ENCODE measurements at regions not wholly inside any gene's neighbourhood (a gene's known extent, or its start where the extent isn't known, plus 50 kb on each side); places are given as distances from the start of the nearest gene placed in this dataset.

DNA sequence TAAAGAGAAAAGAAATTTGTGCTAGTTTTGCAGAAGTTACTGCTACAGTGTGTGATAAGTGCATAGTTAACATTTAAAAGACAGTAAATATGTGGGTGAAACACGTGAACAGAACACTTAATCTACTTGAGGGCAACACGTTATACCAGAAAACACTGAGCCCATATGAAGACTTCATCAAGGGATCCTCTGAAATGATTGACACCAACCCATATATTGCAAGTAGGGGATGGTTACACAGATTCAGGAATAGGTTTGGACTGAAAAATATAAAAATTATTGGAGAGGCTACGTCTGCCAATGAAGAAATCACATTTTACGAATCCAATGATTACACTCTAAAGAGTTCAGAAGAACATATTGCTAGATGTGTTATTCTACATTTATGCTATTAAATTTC is 185.6 kb downstream of the GPX5 start:
- no peak overlapping the region for H2BK12ac ChIP-seq (ENCODE audit: low read length)
- H3K4me2 ChIP-seq (ENCODE audit: low read length): no peak overlapping the region
- H3K23ac ChIP-seq (ENCODE audit: low read length): no peak overlapping the region
- H4K12ac ChIP-seq (ENCODE audit: low read depth, low read length): no peak overlapping the region
- no peaks in the 10 kb centered on the region for H3K79me1 ChIP-seq (ENCODE audit: low read length)
- H3K14ac ChIP-seq (ENCODE audit: low read length): no peak overlapping the region
- H3K4ac ChIP-seq (ENCODE audit: low read depth, low read length): no peak overlapping the region
- H2AFZ ChIP-seq (ENCODE audit: insufficient read depth, low read length, poor library complexity): no peak overlapping the region
- no peaks in the 10 kb centered on the region for H3K79me2 ChIP-seq (ENCODE audit: control insufficient read depth, insufficient read depth, low read length, poor library complexity)
- DNase-seq: no peak
- no peak overlapping the region for H2BK120ac ChIP-seq (ENCODE audit: insufficient read depth, low read length, poor library complexity)
- no CpG with 5 or more reads among the region's 4 CpGs for WGBS (ENCODE audit: extremely low coverage, insufficient coverage, insufficient read length)
- no peak overlapping the region for H2BK5ac ChIP-seq (ENCODE audit: low read depth, low read length, poor library complexity)
- no peak overlapping the region for H4K91ac ChIP-seq (ENCODE audit: low read depth, low read length)
- H3K18ac ChIP-seq (ENCODE audit: low read length): no peak overlapping the region
- no peak overlapping the region for H3K4me3 ChIP-seq (ENCODE audit: low read depth, low read length)
- no peaks in the 10 kb centered on the region for H3K27me3 ChIP-seq (ENCODE audit: insufficient read depth, low read length)
- no peak overlapping the region for H3K9ac ChIP-seq (ENCODE audit: low read length)
- peaks cover 2% of the 10 kb centered on the region for H3K9me3 ChIP-seq (ENCODE audit: insufficient read depth, low read depth, low read length)
- H4K8ac ChIP-seq (ENCODE audit: low read depth, low read length): no peak overlapping the region
- no peaks in the 10 kb centered on the region for H3K36me3 ChIP-seq (ENCODE audit: control insufficient read depth in 1 of 2, insufficient read depth in 2 of 2, low read length in 2 of 2)
- no peak overlapping the region for H3K27ac ChIP-seq (ENCODE audit: low read depth, low read length)
- H3K4me1 ChIP-seq (ENCODE audit: control insufficient read depth in 1 of 2, insufficient read depth in 2 of 2, low read length in 2 of 2): peaks cover 0 to 2% of the 10 kb centered on the region in 2 experiments
- H2AK5ac ChIP-seq (ENCODE audit: low read length): no peak overlapping the region

- Histone ChIP-seq H2AK5ac (ENCODE audit: low read length) (no peak overlapping the region), H2BK120ac (ENCODE audit: insufficient read depth, low read length, poor library complexity) (no peak overlapping the region), H3K9me3 (ENCODE audit: insufficient read depth, low read depth, low read length) (peaks cover 2% of the 10 kb centered on the region), H3K27ac (ENCODE audit: low read depth, low read length) (no peak overlapping the region), H3K18ac (ENCODE audit: low read length) (no peak overlapping the region), H3K4me1 (ENCODE audit: control insufficient read depth in 1 of 2, insufficient read depth in 2 of 2, low read length in 2 of 2) (peaks cover 0 to 2% of the 10 kb centered on the region in 2 experiments), H2AFZ (ENCODE audit: insufficient read depth, low read length, poor library complexity) (no peak overlapping the region), H3K79me2 (ENCODE audit: control insufficient read depth, insufficient read depth, low read length, poor library complexity) (no peaks in the 10 kb centered on the region), H4K8ac (ENCODE audit: low read depth, low read length) (no peak overlapping the region), H3K23ac (ENCODE audit: low read length) (no peak overlapping the region), H3K36me3 (ENCODE audit: control insufficient read depth in 1 of 2, insufficient read depth in 2 of 2, low read length in 2 of 2) (no peaks in the 10 kb centered on the region), H3K79me1 (ENCODE audit: low read length) (no peaks in the 10 kb centered on the region), H3K14ac (ENCODE audit: low read length) (no peak overlapping the region), H2BK12ac (ENCODE audit: low read length) (no peak overlapping the region), H4K91ac (ENCODE audit: low read depth, low read length) (no peak overlapping the region), H4K12ac (ENCODE audit: low read depth, low read length) (no peak overlapping the region), H3K4ac (ENCODE audit: low read depth, low read length) (no peak overlapping the region), H3K4me3 (ENCODE audit: low read depth, low read length) (no peak overlapping the region), H3K27me3 (ENCODE audit: insufficient read depth, low read length) (no peaks in the 10 kb centered on the region), H3K9ac (ENCODE audit: low read length) (no peak overlapping the region), H2BK5ac (ENCODE audit: low read depth, low read length, poor library complexity) (no peak overlapping the region), H3K4me2 (ENCODE audit: low read length) (no peak overlapping the region)
- no CpG with 5 or more reads among the region's 5 CpGs for WGBS (ENCODE audit: extremely low coverage, insufficient coverage, insufficient read length)
- peak; percentile 6 to 40 for DNase-seq
Observed at GRCh38 chr6:28711788-28712341, 186.2 kb downstream of the GPX5 start.

DNA sequence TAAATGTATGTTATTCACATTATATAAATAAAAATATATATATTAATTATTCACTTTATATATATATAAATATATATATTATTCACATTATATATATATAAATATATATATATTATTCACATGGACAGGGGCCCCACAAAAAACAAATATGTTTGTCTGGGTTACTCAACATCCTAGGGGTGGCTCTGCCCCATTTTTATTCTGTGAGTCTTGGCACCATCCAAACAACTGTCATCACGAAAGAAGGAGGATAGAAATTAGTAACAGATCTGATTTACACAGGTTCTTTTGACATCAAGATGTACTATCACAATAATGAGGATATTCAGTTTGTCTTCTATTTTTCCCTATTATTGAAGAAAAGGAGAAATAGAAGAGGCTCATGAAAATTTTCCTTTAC is 187.3 kb downstream of the GPX5 start:
- H3K23ac ChIP-seq (ENCODE audit: low read length): no peak overlapping the region
- no peak overlapping the region for H2AFZ ChIP-seq (ENCODE audit: insufficient read depth, low read length, poor library complexity)
- no CpG with 5 or more reads among the region's 1 CpG for WGBS (ENCODE audit: extremely low coverage, insufficient coverage, insufficient read length)

GRCh38 chr6:28719275-28719940 is 193.7 kb downstream of the GPX5 start:
- Histone ChIP-seq H3K4me3 (ENCODE audit: low read depth, low read length) (no peak overlapping the region), H2AFZ (ENCODE audit: insufficient read depth, low read length, poor library complexity) (no peak overlapping the region), H2BK12ac (ENCODE audit: low read length) (no peak overlapping the region), H3K79me2 (ENCODE audit: control insufficient read depth, insufficient read depth, low read length, poor library complexity) (no peaks in the 10 kb centered on the region), H3K18ac (ENCODE audit: low read length) (no peak overlapping the region), H4K8ac (ENCODE audit: low read depth, low read length) (no peak overlapping the region), H4K91ac (ENCODE audit: low read depth, low read length) (no peak overlapping the region), H2BK120ac (ENCODE audit: insufficient read depth, low read length, poor library complexity) (no peak overlapping the region), H2AK5ac (ENCODE audit: low read length) (no peak overlapping the region), H3K9me3 (ENCODE audit: insufficient read depth, low read depth, low read length) (no peaks in the 10 kb centered on the region), H2BK5ac (ENCODE audit: low read depth, low read length, poor library complexity) (no peak overlapping the region), H3K9ac (ENCODE audit: low read length) (no peak overlapping the region), H3K4me2 (ENCODE audit: low read length) (no peak overlapping the region), H3K36me3 (ENCODE audit: control insufficient read depth in 1 of 2, insufficient read depth in 2 of 2, low read length in 2 of 2) (no peaks in the 10 kb centered on the region), H3K23ac (ENCODE audit: low read length) (no peak overlapping the region), H3K79me1 (ENCODE audit: low read length) (no peaks in the 10 kb centered on the region), H3K4ac (ENCODE audit: low read depth, low read length) (no peak overlapping the region), H4K12ac (ENCODE audit: low read depth, low read length) (no peak overlapping the region), H3K27me3 (ENCODE audit: insufficient read depth, low read length) (no peaks in the 10 kb centered on the region), H3K4me1 (ENCODE audit: control insufficient read depth in 1 of 2, insufficient read depth in 2 of 2, low read length in 2 of 2) (no peaks in the 10 kb centered on the region), H3K14ac (ENCODE audit: low read length) (no peak overlapping the region), H3K27ac (ENCODE audit: low read depth, low read length) (no peak overlapping the region)
- no CpG with 5 or more reads among the region's 11 CpGs for WGBS (ENCODE audit: extremely low coverage, insufficient coverage, insufficient read length)
- peak in 1 of 2 donors; percentile 23 for DNase-seq

More for the DNA sequence above, 187.3 kb downstream of the GPX5 start:
- Histone ChIP-seq H3K9me3 (ENCODE audit: insufficient read depth, low read depth, low read length) (no peaks in the 10 kb centered on the region), H3K36me3 (ENCODE audit: control insufficient read depth in 1 of 2, insufficient read depth in 2 of 2, low read length in 2 of 2) (no peaks in the 10 kb centered on the region), H2BK120ac (ENCODE audit: insufficient read depth, low read length, poor library complexity) (no peak overlapping the region), H3K27me3 (ENCODE audit: insufficient read depth, low read length) (no peaks in the 10 kb centered on the region), H3K18ac (ENCODE audit: low read length) (no peak overlapping the region), H3K4me3 (ENCODE audit: low read depth, low read length) (no peak overlapping the region), H4K91ac (ENCODE audit: low read depth, low read length) (no peak overlapping the region), H3K4me2 (ENCODE audit: low read length) (no peak overlapping the region), H3K9ac (ENCODE audit: low read length) (no peak overlapping the region), H3K4me1 (ENCODE audit: control insufficient read depth in 1 of 2, insufficient read depth in 2 of 2, low read length in 2 of 2) (peaks cover 0 to 2% of the 10 kb centered on the region in 2 experiments), H2BK12ac (ENCODE audit: low read length) (no peak overlapping the region), H3K14ac (ENCODE audit: low read length) (no peak overlapping the region), H2BK5ac (ENCODE audit: low read depth, low read length, poor library complexity) (no peak overlapping the region), H4K12ac (ENCODE audit: low read depth, low read length) (no peak overlapping the region), H4K8ac (ENCODE audit: low read depth, low read length) (no peak overlapping the region), H2AK5ac (ENCODE audit: low read length) (no peak overlapping the region), H3K27ac (ENCODE audit: low read depth, low read length) (no peak overlapping the region), H3K79me2 (ENCODE audit: control insufficient read depth, insufficient read depth, low read length, poor library complexity) (no peaks in the 10 kb centered on the region), H3K79me1 (ENCODE audit: low read length) (no peaks in the 10 kb centered on the region), H3K4ac (ENCODE audit: low read depth, low read length) (no peak overlapping the region)
- no peak for DNase-seq
